GM23338 (cell line): ENCODE measurements at regions not wholly inside any gene's neighbourhood (a gene's known extent, or its start where the extent isn't known, plus 50 kb on each side); places are given as distances from the start of the nearest gene placed in this dataset.

ENCODE experiments used
- ATAC-seq: fragments of 200-7000 bp; cut with Tn5 transposase; 3 replicates; pipeline ENCODE4 v1.9.1; 2020
- DNase-seq: peaks from one replicate; pipeline ENCODE4 v3.0.0-alpha.2; 2015; ENCODE audit warnings: low spot score
- H2AFZ ChIP-seq: fragments of 200-600 bp; sonication (generic); 2 replicates; pipeline ENCODE4 v1.8.0; 2016; ENCODE audit warnings: antibody characterized with exemption, mild to moderate bottlenecking, moderate library complexity
- H3F3A ChIP-seq: fragments of 200-600 bp; sonication (generic); replicated peaks from 2 replicates; pipeline ENCODE4 v1.8.0; 2017; ENCODE audit warnings: antibody characterized with exemption, mixed run types, low read depth
- H3K27ac ChIP-seq: fragments of 200-600 bp; sonication (generic); 2 replicates; pipeline ENCODE4 v1.6.1; 2016; ENCODE audit warnings: low read depth
- H3K27me3 ChIP-seq: fragments of 200-600 bp; sonication (generic); 2 replicates; pipeline ENCODE4 v1.8.0; 2016; ENCODE audit warnings: mild to moderate bottlenecking, mixed run types, moderate library complexity; ENCODE audit not compliant: insufficient read depth
- H3K36me3 ChIP-seq: fragments of 200-600 bp; sonication (generic); 2 replicates; pipeline ENCODE4 v1.8.0; 2016; ENCODE audit warnings: mild to moderate bottlenecking; ENCODE audit not compliant: insufficient read depth
- H3K4me1 ChIP-seq: fragments of 200-600 bp; sonication (generic); 2 replicates; pipeline ENCODE4 v1.8.0; 2016; ENCODE audit warnings: mild to moderate bottlenecking, moderate library complexity; ENCODE audit not compliant: insufficient read depth
- H3K4me2 ChIP-seq: fragments of 200-600 bp; sonication (generic); 2 replicates; pipeline ENCODE4 v1.7.1; 2017; ENCODE audit warnings: mixed run types
- H3K4me3 ChIP-seq: fragments of 200-600 bp; sonication (generic); 2 replicates; pipeline ENCODE4 v1.6.1; 2016; ENCODE audit warnings: mixed run types
- H3K79me2 ChIP-seq: fragments of 200-600 bp; sonication (generic); replicated peaks from 2 replicates; pipeline ENCODE4 v1.8.0; 2017; ENCODE audit warnings: mild to moderate bottlenecking; ENCODE audit not compliant: insufficient read depth
- H3K9me2 ChIP-seq: fragments of 200-600 bp; sonication (generic); 2 replicates; pipeline ENCODE4 v1.8.0; 2017; ENCODE audit not compliant: insufficient read depth
- H4K20me1 ChIP-seq: fragments of 200-600 bp; sonication (generic); replicated peaks from 2 replicates; pipeline ENCODE4 v1.8.0; 2017; ENCODE audit warnings: mild to moderate bottlenecking; ENCODE audit not compliant: insufficient read depth
- H3K27ac Mint-ChIP-seq: 2 replicates; pipeline ENCODE4 v1.8.0; 2020; ENCODE audit warnings: inconsistent platforms, mild to moderate bottlenecking, moderate library complexity, mixed read lengths
- H3K27me3 Mint-ChIP-seq: 3 replicates; pipeline ENCODE4 v1.8.0; 2022; ENCODE audit warnings: low read depth, mild to moderate bottlenecking, moderate library complexity, mixed read lengths, inconsistent platforms; ENCODE audit not compliant: insufficient read depth, poor library complexity
- H3K36me3 Mint-ChIP-seq: 3 replicates; pipeline ENCODE4 v1.8.0; 2021; ENCODE audit warnings: low read depth, mild to moderate bottlenecking, inconsistent platforms, moderate library complexity, mixed read lengths
- H3K4me1 Mint-ChIP-seq: 3 replicates; pipeline ENCODE4 v1.8.0; 2020; ENCODE audit warnings: mild to moderate bottlenecking, inconsistent platforms, mixed read lengths
- H3K4me3 Mint-ChIP-seq: 3 replicates; pipeline ENCODE4 v1.8.0; 2021; ENCODE audit warnings: moderate library complexity, mild to moderate bottlenecking, inconsistent platforms, mixed read lengths
- H3K9me3 Mint-ChIP-seq: 3 replicates; pipeline ENCODE4 v1.8.0; 2020; ENCODE audit warnings: moderate library complexity, mild to moderate bottlenecking, inconsistent platforms, mixed read lengths
- EZH2 ChIP-seq: fragments of 200-600 bp; sonication (generic); IDR thresholded peaks from one replicate; pipeline ENCODE4 v1.8.0; 2017; ENCODE audit warnings: antibody characterized with exemption, mild to moderate bottlenecking, low read depth; ENCODE audit not compliant: unreplicated experiment
- EZH2phosphoT487 ChIP-seq: fragments of 200-600 bp; sonication (generic); IDR thresholded peaks from one replicate; pipeline ENCODE4 v1.8.1; 2018; ENCODE audit warnings: antibody characterized with exemption; ENCODE audit not compliant: unreplicated experiment
- JUNB ChIP-seq: IDR thresholded peaks from one replicate; pipeline ENCODE4 v1.6.1; 2016; ENCODE audit warnings: antibody characterized with exemption; ENCODE audit not compliant: unreplicated experiment
- NANOG ChIP-seq: IDR thresholded peaks from 2 replicates; pipeline ENCODE4 v1.6.1; 2016; ENCODE audit warnings: antibody characterized with exemption, borderline replicate concordance
- POLR2AphosphoS5 ChIP-seq: IDR thresholded peaks from 2 replicates; pipeline ENCODE4 v1.6.1; 2016; ENCODE audit warnings: antibody characterized with exemption, low read depth
- STAT1 ChIP-seq: IDR thresholded peaks from one replicate; pipeline ENCODE4 v1.6.1; 2016; ENCODE audit warnings: antibody characterized with exemption; ENCODE audit not compliant: unreplicated experiment
- ZNF114 ChIP-seq: fragments of 250-450 bp; sonication (Bioruptor Pico); IDR thresholded peaks from 2 replicates; pipeline ENCODE4 v1.5.0; 2020; ENCODE audit warnings: mild to moderate bottlenecking, moderate library complexity
- ZNF331 ChIP-seq: fragments of 250-450 bp; sonication (Bioruptor Pico); IDR thresholded peaks from 2 replicates; pipeline ENCODE4 v1.5.0; 2020; ENCODE audit warnings: low read depth, mild to moderate bottlenecking, moderate library complexity
- TF ChIP-seq, protein P1 (sequence below): IDR thresholded peaks from 2 replicates; pipeline ENCODE4 v1.6.1; 2016; ENCODE audit warnings: antibody characterized with exemption
- TF ChIP-seq, protein P2 (sequence below), 2 experiments: fragments of 200-600 bp in 1 of 2; sonication (generic) in 1 of 2; conservative IDR thresholded peaks; 2 replicates each; pipeline versions ENCODE4 v1.5.1 to v1.6.1; 2016 to 2017; ENCODE audit warnings: antibody characterized with exemption in 2 of 2, low read depth in 2 of 2, mild to moderate bottlenecking in 2 of 2, moderate library complexity in 1 of 2
- TF ChIP-seq, protein P3 (sequence below): IDR thresholded peaks from one replicate; pipeline ENCODE4 v1.6.1; 2018; ENCODE audit warnings: antibody characterized with exemption; ENCODE audit not compliant: unreplicated experiment

DNA sequence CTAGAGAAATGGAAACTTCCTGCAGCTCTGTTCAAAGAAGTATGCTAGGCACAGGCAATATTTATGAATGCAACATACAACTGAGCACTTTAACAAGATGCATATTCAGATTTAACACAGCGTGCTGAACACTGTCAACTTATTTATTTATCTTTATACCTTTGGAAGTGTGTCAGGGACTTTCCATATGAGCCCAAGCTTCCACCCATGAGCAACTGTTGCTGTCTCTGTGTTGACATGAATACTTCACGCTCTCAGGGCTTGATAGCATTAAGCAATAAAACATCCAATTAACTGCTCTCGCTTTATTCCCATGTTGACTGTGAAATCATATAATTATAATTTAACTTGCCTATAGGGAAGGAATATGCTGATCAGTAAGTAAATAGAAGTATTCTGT lies 116.6 kb upstream of the ROBO1 start (continued):
- TF ChIP-seq, protein P1, sequence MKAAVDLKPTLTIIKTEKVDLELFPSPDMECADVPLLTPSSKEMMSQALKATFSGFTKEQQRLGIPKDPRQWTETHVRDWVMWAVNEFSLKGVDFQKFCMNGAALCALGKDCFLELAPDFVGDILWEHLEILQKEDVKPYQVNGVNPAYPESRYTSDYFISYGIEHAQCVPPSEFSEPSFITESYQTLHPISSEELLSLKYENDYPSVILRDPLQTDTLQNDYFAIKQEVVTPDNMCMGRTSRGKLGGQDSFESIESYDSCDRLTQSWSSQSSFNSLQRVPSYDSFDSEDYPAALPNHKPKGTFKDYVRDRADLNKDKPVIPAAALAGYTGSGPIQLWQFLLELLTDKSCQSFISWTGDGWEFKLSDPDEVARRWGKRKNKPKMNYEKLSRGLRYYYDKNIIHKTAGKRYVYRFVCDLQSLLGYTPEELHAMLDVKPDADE = no peak
- TF ChIP-seq ZNF114 (CRISPR knock-in tag) (no peak), EZH2 (no peak), STAT1 (no peak), NANOG (no peak), EZH2phosphoT487 (no peak)
- TF ChIP-seq, protein P2, sequence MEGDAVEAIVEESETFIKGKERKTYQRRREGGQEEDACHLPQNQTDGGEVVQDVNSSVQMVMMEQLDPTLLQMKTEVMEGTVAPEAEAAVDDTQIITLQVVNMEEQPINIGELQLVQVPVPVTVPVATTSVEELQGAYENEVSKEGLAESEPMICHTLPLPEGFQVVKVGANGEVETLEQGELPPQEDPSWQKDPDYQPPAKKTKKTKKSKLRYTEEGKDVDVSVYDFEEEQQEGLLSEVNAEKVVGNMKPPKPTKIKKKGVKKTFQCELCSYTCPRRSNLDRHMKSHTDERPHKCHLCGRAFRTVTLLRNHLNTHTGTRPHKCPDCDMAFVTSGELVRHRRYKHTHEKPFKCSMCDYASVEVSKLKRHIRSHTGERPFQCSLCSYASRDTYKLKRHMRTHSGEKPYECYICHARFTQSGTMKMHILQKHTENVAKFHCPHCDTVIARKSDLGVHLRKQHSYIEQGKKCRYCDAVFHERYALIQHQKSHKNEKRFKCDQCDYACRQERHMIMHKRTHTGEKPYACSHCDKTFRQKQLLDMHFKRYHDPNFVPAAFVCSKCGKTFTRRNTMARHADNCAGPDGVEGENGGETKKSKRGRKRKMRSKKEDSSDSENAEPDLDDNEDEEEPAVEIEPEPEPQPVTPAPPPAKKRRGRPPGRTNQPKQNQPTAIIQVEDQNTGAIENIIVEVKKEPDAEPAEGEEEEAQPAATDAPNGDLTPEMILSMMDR (conservative IDR thresholded peaks at IDR 0.05; ENCODE audit: low read depth in 2 of 2) = no peak

DNA sequence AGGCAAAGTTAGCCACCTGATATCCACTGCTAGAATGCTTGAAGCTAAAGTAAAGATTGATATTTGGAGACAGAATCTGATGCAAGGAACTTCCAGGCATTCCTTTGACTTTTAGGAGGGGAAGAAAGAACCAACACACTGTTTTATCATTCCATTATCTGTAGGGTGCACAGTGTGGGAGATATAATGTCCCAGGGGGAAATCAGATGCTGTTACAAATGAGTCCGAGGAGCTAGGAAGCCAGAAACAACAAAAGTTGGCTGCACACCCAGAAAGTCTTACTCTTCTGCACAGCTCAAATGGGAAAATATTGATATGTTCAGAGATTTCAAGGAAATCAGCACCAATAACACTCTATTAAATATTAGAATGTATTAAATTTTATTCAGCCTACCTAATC lies 113.6 kb upstream of the ROBO1 start:
- Mint-ChIP-seq H3K36me3 (peaks cover 9% of the 10 kb centered on the region; the same call in 2 of the 3 replicates), H3K27me3 (peaks cover 2% of the 10 kb centered on the region), H3K4me3 (no peak overlapping the region), H3K27ac (no peak overlapping the region), H3K9me3 (peaks cover 10% of the 10 kb centered on the region), H3K4me1 (no peaks in the 10 kb centered on the region)
- no peaks in the 10 kb centered on the region for H3K36me3 ChIP-seq
- no peaks in the 10 kb centered on the region for H3K79me2 ChIP-seq
- H3K27me3 ChIP-seq = no peaks in the 10 kb centered on the region
- no peaks in the 10 kb centered on the region for H4K20me1 ChIP-seq
- no peaks in the 10 kb centered on the region for H3K4me1 ChIP-seq
- no peaks in the 10 kb centered on the region; the same call in 1 of the 2 replicates for H3K9me2 ChIP-seq
- H3K27ac ChIP-seq = no peak overlapping the region
- DNase-seq (no peak), ATAC-seq (no peak)
- H2AFZ ChIP-seq = no peak overlapping the region
- no peak for TF ChIP-seq STAT1
- no peak for TF ChIP-seq EZH2
- TF ChIP-seq JUNB = no peak
- TF ChIP-seq NANOG = no peak
- TF ChIP-seq, protein P3, sequence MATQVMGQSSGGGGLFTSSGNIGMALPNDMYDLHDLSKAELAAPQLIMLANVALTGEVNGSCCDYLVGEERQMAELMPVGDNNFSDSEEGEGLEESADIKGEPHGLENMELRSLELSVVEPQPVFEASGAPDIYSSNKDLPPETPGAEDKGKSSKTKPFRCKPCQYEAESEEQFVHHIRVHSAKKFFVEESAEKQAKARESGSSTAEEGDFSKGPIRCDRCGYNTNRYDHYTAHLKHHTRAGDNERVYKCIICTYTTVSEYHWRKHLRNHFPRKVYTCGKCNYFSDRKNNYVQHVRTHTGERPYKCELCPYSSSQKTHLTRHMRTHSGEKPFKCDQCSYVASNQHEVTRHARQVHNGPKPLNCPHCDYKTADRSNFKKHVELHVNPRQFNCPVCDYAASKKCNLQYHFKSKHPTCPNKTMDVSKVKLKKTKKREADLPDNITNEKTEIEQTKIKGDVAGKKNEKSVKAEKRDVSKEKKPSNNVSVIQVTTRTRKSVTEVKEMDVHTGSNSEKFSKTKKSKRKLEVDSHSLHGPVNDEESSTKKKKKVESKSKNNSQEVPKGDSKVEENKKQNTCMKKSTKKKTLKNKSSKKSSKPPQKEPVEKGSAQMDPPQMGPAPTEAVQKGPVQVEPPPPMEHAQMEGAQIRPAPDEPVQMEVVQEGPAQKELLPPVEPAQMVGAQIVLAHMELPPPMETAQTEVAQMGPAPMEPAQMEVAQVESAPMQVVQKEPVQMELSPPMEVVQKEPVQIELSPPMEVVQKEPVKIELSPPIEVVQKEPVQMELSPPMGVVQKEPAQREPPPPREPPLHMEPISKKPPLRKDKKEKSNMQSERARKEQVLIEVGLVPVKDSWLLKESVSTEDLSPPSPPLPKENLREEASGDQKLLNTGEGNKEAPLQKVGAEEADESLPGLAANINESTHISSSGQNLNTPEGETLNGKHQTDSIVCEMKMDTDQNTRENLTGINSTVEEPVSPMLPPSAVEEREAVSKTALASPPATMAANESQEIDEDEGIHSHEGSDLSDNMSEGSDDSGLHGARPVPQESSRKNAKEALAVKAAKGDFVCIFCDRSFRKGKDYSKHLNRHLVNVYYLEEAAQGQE = no peak
- TF ChIP-seq, protein P1 = no peak
- no peak for TF ChIP-seq POLR2AphosphoS5
- TF ChIP-seq ZNF331 (CRISPR knock-in tag) = no peak
- H3F3A ChIP-seq = no peaks in the 10 kb centered on the region
- no peak overlapping the region for H3K4me2 ChIP-seq
- no peak overlapping the region for H3K4me3 ChIP-seq
